ENCODE measurements at regions not wholly inside any gene's neighbourhood (a gene's known extent, or its start where the extent isn't known, plus 50 kb on each side); places are given as distances from the start of the nearest gene placed in this dataset.

DNA sequence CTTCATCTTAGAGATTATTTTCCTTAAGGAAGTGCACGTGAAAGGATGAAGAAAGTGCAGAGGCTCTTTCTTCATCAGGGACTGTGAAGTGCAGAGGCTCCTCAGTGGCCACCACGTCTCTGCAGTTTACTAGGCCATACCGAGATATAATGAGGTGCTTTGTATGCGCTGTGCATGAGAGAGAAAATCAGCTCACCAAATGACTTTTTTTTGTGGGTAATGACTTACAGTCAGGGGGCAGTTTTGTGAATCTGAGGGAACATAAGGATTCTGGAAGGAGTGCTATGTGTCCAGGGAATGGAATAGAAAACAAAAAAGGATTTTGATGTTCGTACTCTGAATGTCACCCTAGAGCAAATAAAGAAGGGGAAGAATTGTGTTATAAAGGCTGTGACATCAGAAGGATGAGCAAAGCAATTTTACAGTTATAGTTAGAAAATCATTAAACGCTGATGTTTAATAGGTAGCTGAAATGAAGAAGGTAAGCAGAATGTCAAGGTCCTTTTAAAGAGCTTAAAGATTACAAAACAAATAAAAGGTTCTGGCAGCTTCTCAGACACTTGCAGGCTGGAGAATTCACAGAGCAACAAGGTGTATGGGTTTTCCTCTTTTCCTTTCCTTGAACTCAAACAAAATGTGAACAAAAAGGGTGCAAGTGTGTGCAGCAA is 247.5 kb upstream of the NOVA1 start:
- Histone ChIP-seq H3K9me3 (ENCODE audit: control insufficient read depth, insufficient read depth, low read length) (peaks cover 4% of the 10 kb centered on the region; the same call in 1 of the 2 replicates), H4K8ac (ENCODE audit: low read depth in 2 of 2, low read length in 2 of 2) (no peak overlapping the region), H3K23ac (ENCODE audit: low read depth, low read length) (no peak overlapping the region), H2BK5ac (ENCODE audit: low read depth, low read length, poor library complexity, severe bottlenecking) (no peak overlapping the region), H3K9ac (ENCODE audit: low read depth, low read length) (no peak overlapping the region), H3K36me3 (ENCODE audit: control insufficient read depth, insufficient read depth, low read length) (no peaks in the 10 kb centered on the region), H2BK20ac (ENCODE audit: low read depth, low read length) (no peak overlapping the region), H4K20me1 (ENCODE audit: insufficient read depth, low read length) (no peaks in the 10 kb centered on the region), H3K27ac (ENCODE audit: insufficient read depth, low read length) (no peak overlapping the region), H3K27me3 (ENCODE audit: control insufficient read depth, insufficient read depth, low read length) (no peaks in the 10 kb centered on the region), H3K14ac (replicated peaks; ENCODE audit: low read depth, low read length) (no peak overlapping the region), H4K91ac (ENCODE audit: insufficient read depth, low read depth, low read length) (no peak overlapping the region), H2AK9ac (replicated peaks; ENCODE audit: low read depth, low read length, poor library complexity) (no peak overlapping the region), H3K4me2 (ENCODE audit: low read depth, low read length) (no peak overlapping the region), H2AFZ (replicated peaks; ENCODE audit: low read length, poor library complexity) (no peak overlapping the region), H2AK5ac (ENCODE audit: low read depth, low read length) (no peak overlapping the region), H3K9me1 (ENCODE audit: insufficient read depth, low read length) (no peaks in the 10 kb centered on the region), H2BK120ac (ENCODE audit: low read depth, low read length) (no peak overlapping the region), H3K79me1 (ENCODE audit: low read depth in 1 of 2, low read length in 2 of 2) (no peaks in the 10 kb centered on the region), H3K4ac (ENCODE audit: low read depth, low read length) (no peak overlapping the region), H2BK15ac (ENCODE audit: low read depth, low read length) (no peak overlapping the region), H3K56ac (ENCODE audit: extremely low read depth, insufficient read depth, low read length) (no peak overlapping the region), H3K18ac (ENCODE audit: low read depth, low read length) (no peak overlapping the region), H3K4me1 (ENCODE audit: control insufficient read depth, insufficient read depth, low read length) (no peaks in the 10 kb centered on the region; the same call in 1 of the 2 replicates), H4K5ac (ENCODE audit: low read depth, low read length) (no peak overlapping the region), H3K4me3 (ENCODE audit: insufficient read depth, low read depth, low read length) (no peak overlapping the region)
- dilution Hi-C loops (cut with HindIII; ENCODE audit: low sequenced_read_pairs, unreplicated experiment): no loop called here
- BruUV-seq (replicated peaks): no TSS peak
- no peak for DNase-seq
- no peak for ATAC-seq (ENCODE audit: low read depth)
- TF ChIP-seq MAFK (IDR thresholded peaks at IDR 0.05; ENCODE audit: low read depth, low read length) (no peak), CEBPB (IDR thresholded peaks at IDR 0.05; ENCODE audit: low read depth, low read length) (no peak)
- ChIA-PET CTCF (no interaction called here), POLR2A (ENCODE audit: unreplicated experiment) (no interaction called here)
- no CpG with 5 or more reads among the region's 6 CpGs for WGBS, 2 experiments (ENCODE audit: extremely low coverage in 2 of 2, insufficient read length in 1 of 2)
- in situ Hi-C loops (cut with MboI; ENCODE audit: low sequenced_read_pairs): no loop called here
- intact Hi-C loops (cut with micrococcal nuclease): no loop called here

All from IMR-90 (cell line).